ENCODE measurements at regions not wholly inside any gene's neighbourhood (a gene's known extent, or its start where the extent isn't known, plus 50 kb on each side); places are given as distances from the start of the nearest gene placed in this dataset.

DNA sequence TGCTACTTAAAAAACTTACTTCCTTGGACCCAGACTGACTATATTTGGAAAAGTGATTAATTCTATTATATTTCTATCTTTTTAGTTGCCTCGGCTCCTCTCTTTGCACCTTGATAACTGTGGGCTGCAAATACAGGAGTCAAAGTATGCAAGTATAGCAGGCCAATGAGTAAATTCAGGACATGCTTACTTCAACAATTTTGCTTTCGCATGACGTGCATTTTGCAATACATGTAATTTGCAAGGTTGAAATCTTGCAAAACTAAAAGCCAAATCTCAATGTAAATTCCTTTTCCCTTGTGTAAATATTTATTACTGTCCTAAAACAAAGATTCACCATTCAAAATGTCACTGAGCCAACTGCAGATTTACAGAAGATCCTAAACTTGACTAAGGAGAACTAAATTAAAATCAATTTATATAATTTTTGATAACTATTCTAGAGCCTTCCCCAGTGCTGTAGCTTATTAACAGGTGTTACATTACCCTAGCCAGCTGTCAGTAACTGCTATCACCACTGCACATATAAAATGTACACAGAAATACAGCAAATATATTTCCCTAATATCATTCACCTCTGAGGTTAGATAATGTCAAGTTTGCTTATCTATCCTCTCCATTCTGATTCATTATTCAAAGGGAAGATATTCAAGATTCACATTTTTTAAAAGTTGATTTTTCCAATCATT is 1069.5 kb downstream of the TRHDE start:
- DNase-seq (ENCODE audit: low read depth in 2 of 2) = no peak

DNA sequence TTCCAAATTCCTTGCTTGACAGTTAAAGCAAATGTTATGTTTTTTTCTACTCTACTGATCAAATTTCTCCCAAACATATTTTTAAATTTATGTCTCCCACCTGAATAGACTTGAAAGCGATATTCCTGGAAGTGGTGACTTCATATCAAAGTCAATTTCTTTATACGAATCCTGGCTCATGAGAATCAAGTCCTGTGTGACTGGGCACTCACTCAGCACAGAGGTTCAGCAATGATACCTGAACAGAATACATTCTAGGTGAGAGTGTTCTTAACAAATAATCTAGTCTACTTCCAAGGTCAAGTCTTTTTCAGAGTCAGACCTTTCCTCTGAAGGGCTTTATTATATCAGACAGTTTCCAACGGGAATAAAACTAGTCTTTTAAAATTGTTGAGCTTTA is 1070.6 kb downstream of the TRHDE start:
- DNase-seq (ENCODE audit: low read depth in 2 of 2) = no peak

GRCh38 chr12:73352826-73353225 is 1080.7 kb downstream of the TRHDE start:
- DNase-seq (ENCODE audit: low read depth in 2 of 2) = no peak

DNA sequence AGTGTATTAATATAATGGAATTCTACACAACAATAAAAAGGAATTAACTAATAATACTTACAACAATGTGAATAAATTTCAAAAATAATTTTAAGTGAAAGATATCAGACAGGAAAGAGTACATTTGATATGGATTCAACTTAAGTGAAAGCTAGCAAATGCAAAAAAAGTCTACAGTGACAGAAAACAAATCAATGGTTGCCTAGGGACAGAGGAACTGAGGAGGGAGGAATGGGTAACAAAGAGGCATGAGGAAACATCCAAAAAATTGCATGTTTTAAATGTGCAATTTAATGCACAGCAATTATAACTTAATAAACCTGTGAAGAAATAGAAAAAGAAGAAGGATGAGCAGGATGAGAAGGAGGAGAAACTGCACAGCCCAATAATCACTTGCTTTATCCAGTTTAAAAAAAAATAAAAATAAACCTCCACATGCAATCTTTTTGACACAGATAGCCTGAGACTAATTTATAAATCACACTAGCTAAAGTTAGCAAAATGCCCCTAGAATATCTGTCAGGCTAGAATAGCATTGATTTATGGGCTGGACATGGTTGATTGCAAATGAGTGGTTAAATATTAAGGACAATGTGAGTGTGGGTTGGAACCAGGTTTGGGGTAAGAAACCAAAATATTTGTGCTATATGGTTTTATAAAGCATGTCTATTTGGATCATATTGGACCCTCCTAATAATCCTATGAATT is 1089.1 kb downstream of the TRHDE start:
- DNase-seq (ENCODE audit: low read depth in 2 of 2) = no peak

DNA sequence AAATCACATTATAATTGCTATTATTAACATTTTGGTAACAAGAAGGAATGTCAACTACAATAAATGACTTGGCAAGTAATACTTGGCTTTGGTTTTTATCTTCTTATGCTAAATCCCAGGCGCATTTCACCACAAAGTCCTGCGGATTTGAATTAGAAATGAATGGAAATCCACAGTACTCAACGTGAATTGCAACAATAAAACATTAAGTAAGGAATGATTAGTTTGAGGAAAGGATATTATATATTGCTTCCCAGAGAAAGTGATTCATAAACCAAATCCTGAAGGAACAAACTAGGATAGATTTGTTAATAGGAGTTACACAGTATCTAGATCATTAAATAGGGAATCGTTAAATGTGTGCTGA is 1089.7 kb downstream of the TRHDE start:
- DNase-seq (ENCODE audit: low read depth in 2 of 2) = no peak

DNA sequence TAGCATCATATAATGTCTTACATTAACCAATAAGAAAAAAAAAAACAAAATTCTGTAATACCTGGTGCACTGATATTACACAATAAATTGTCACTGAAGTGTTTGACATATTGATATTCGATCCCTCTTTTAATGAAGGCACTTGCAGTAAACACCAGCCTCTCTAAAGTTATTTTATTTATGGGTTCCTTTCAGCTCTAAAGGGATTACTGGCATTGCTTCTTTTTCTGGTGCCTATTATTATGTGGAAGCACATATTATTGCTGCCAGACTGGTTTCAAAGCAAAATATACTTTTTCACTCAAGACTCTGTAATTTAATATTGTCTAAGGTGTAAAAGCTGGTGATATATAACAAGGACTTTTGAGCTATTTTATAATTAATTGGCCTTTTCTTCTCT is 1090.5 kb downstream of the TRHDE start:
- no peak for DNase-seq (ENCODE audit: low read depth in 2 of 2)

DNA sequence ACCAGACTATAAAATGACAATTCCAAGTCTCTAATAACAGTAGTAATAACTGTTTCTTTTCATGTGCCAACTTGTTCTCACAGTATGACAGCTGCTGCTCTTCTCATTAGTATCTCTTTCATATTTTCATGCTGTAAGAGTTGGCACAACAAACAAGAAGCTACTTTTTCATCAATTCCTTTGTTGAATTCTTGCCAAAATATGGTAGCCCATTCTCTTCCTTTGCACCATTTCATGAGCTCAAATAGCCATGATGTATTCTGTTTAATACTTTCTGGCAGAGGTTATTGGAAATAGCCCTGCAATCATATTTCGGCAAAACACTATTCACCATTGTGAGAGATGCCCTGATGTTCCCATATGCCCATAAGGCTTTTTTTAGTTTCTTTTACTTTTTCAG is 1100.7 kb downstream of the TRHDE start:
- no peak for DNase-seq (ENCODE audit: low read depth in 2 of 2)

DNA sequence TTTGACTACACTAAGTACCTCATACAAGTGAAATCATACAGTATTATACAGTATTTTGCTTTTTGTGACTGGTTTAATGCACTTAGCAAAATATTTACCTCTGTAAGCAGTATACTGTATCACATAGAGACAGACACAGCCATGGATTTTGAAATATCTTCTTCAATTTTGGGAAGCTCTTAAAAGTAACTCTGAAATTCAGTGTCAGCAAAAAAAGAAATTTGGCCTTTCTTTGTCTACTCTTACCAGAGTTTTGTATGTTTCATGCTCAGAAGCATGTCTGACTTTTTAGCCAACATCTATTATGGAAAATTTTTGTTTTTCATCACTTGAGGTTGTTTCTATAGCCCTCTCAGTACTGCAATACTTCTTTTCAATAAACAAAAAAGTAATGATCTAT is 1102.2 kb downstream of the TRHDE start:
- no peak for DNase-seq (ENCODE audit: low read depth in 2 of 2)

DNA sequence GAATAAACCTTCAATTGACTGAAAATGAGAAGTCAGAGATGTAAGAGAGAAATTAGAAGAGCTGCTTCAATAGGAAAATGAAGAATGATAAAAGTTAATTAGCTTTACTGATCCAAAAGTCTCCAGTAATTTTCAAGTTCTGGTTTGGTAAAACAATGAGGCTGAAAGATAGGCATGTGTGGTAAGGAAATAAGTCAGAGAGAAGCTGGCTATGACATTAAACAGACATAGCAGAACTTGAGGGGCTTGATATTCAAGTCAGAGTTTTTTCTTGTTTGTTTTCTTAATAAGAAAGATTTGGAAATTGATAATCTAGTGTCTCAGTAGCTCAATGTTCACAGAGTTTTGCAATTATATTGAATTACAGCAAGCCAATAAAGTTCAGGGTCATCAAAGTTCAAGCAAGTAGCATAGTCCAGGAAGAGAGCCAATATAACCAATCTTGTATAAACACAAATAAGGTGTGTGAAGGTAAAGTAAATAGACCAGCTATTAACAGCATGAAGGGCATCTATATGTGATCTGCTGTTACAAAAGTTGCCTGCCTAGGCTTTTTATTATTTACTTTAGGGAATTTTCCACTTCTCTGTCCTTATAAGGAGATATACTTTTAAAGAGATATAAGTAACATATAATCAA is 1111.5 kb downstream of the TRHDE start:
- DNase-seq (ENCODE audit: low read depth in 2 of 2) = no peak

- no peak for DNase-seq (ENCODE audit: low read depth in 2 of 2)
Observed at GRCh38 chr12:73384592-73384991, 1112.4 kb downstream of the TRHDE start.

- no peak for DNase-seq (ENCODE audit: low read depth in 2 of 2)
Observed at GRCh38 chr12:73390261-73390660, 1118.1 kb downstream of the TRHDE start.

- DNase-seq (ENCODE audit: low read depth in 2 of 2) = no peak
Observed at GRCh38 chr12:73413051-73413450, 1124.6 kb upstream of the ATXN7L3B start.

DNA sequence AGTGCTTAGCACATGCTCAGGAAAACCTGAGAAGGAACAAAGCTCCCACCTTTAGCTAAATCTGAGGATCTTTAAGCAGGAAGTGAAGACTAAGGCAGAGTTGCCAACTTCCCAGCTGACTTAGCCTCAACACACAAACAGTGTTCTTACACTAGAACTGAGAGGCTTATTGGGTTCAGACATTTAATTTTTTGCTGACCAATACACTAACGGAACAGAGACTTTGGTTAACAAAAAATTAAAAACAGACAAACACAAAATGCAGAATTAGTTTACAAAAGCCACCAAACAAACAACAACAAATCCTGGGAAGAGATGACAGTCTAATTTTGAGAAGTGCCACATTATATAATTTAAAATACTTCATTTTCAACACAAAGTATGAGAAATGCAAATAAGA is 1123.7 kb upstream of the ATXN7L3B start:
- DNase-seq (ENCODE audit: low read depth in 2 of 2) = no peak

DNA sequence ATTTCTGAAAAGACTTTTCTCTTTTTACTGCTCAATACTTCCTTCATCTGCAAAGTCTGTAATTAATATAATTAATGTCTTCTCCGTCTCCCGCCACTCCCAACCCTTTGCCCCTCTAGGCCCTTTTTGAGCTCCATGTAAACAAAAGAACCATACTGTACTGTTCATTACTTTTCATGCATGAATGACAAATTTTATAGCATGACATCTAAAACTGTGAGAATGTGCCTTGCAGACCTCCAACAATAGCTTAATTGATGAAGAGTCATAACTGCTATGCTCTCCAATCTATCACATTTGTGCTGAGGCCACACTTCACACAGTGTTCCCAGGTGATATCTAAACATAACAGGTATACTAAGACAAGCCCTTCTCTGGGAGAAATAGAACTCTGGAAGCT is 1122.7 kb upstream of the ATXN7L3B start:
- DNase-seq (ENCODE audit: low read depth in 2 of 2) = no peak

- DNase-seq (ENCODE audit: low read depth in 2 of 2) = no peak
Observed at GRCh38 chr12:73418541-73418940, 1119.1 kb upstream of the ATXN7L3B start.

- peak in 1 of 2 donors; percentile 1 for DNase-seq (ENCODE audit: low read depth in 2 of 2)
Observed at GRCh38 chr12:73421832-73422231, 1115.8 kb upstream of the ATXN7L3B start.

DNA sequence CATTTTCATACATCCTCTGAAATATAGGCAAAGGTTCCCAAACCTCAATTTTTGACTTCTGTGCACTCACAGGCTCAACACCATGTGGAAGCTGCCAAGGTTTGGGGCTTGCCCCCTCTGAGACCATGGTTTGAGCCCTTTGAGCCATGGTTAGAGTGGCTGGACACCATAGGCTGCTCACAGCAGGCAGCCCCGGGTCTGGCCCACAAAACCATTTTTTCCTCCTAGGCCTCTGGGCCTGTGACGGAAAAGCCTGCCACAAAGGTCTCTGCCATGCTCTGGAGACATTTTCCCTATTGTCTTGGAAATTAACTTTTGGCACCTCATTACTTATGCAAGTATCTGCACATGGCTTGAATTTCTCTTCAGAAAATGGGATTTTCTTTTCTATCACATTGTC is 1113.2 kb upstream of the ATXN7L3B start:
- no peak for DNase-seq (ENCODE audit: low read depth in 2 of 2)

DNA sequence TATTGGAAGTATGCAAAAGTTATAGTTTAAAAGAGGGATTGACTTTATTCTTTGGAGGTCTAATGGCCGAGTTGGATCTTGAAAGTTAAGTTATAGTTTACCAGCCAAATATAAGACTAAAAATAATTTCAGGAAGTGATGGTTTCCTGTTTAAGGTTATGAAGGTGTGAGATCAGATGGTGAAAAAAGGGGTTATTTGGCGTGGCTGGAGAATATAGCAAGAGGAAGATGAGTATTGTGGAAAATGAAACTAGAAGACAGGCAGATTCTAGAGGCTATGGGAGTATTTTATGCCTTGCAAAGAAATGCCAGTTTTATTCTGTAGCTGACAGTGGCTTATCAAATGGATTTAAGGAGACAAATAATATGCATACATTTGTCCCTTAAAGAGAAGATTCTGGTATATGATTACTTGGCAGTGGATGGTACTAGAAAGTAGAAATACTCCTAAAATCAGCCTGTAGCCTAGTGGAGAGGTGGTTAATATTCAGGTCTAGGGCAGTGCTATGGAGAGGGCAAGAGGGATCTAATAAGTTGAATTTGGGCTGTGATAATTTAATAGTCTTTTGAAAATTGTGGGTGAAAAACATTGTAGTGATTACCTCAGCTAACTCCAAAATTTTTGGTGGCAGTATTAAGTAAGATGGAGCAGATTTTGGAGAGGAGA is 1091.8 kb upstream of the ATXN7L3B start:
- DNase-seq (ENCODE audit: low read depth in 2 of 2) = no peak

DNA sequence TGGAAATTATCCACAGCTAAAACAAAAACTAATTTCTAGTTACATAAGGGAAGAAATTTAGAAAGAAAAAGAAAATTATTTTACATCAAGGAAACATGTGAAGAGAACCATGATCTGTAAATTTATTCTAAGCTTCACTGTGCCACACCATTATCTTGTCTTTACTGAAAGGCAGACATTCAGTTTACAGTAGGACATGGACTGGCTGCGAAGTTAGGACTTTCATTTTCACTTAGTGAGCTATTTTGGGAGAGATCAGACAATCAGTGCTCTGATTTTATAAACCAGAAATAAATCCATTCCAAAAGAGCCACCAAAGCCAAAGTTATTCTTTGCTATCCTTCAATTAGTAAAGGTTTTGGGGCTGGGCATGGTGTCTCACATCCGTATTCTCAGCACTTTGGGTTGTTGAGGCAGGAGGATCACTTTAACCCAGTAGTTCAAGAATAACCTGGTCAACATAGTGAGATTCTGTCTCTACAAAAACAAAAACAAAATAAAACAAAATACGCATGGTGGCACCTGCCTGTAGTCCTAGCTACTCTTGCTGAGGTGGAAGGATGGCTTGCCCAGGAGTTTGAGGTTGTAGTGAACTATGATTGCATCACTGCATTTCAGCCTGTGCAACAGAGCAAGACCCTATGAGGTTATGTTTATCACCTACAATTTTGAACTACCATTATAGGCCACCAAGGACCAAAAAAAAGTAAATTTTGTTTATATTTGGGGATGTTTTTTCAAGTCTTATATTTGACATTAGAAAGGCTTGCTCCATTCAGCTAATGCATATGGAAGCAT is 1084.8 kb upstream of the ATXN7L3B start:
- DNase-seq (ENCODE audit: low read depth in 2 of 2) = no peak

- no peak for DNase-seq (ENCODE audit: low read depth in 2 of 2)
Observed at GRCh38 chr12:73460212-73460611, 1077.4 kb upstream of the ATXN7L3B start.

DNA sequence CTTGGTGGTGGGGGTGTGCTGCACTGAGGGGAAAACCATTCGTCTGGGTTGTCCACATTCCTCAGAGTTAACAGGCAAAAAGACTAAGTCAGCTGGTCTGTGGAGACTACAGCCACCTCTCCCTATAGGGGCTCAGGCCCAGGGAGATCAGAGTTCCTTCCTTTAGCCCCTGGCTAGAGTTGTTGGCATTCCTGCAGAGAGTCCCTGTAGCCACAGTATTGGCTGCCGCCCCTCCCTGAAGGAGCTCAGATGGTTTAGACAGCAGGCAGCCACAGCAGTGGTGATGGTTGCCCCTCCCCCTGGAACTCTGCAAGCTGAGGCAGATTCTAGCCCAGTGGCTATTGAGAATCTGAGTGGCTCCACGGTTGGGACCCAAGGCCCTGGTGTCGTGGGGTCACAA is 1072.5 kb upstream of the ATXN7L3B start:
- no peak for DNase-seq (ENCODE audit: low read depth in 2 of 2)

GRCh38 chr12:73486256-73486655 is 1051.4 kb upstream of the ATXN7L3B start:
- DNase-seq (ENCODE audit: low read depth in 2 of 2) = no peak
